ENCODE measurements at regions not wholly inside any gene's neighbourhood (a gene's known extent, or its start where the extent isn't known, plus 50 kb on each side); places are given as distances from the start of the nearest gene placed in this dataset.

GRCh38 chr2:171225302-171225980, 64.7 kb upstream of the TLK1 start:
- DNase-seq (ENCODE audit: low read depth), result no peak

- no peak for DNase-seq (ENCODE audit: low read depth)
Measured at GRCh38 chr2:171217330-171217729, 56.6 kb upstream of the TLK1 start.

- no peak for DNase-seq (ENCODE audit: low read depth)
Measured at GRCh38 chr2:171216631-171217030, 55.9 kb upstream of the TLK1 start.

GRCh38 chr2:171214093-171214492, 53.4 kb upstream of the TLK1 start:
- no peak for DNase-seq (ENCODE audit: low read depth)

GRCh38 chr2:171210864-171211431, 50.3 kb upstream of the TLK1 start:
- DNase-seq (ENCODE audit: low read depth), result no peak

Measured in stimulated activated CD8-positive, alpha-beta memory T cell treated with anti-CD3 and anti-CD28 coated beads, Interleukin-7, amount 100 ng/mL, for 24 hours (primary cell).